Left colon (tissue), 2 donors: ENCODE measurements at regions not wholly inside any gene's neighbourhood (a gene's known extent, or its start where the extent isn't known, plus 50 kb on each side); places are given as distances from the start of the nearest gene placed in this dataset.

ENCODE experiments used
- ATAC-seq: fragments of 200-7000 bp; cut with Tn5 transposase; one replicate; pipeline ENCODE4 v1.9.1; 2020; ENCODE audit warnings: mild to moderate bottlenecking, moderate library complexity
- DNase-seq, 2 donors: peaks; one replicate each; pipeline ENCODE4 v3.0.0-alpha.2; 2020
- intact Hi-C, 2 donors: fragments of 100-400 bp; cut with DNase I in 1 of 2; cut with micrococcal nuclease in 1 of 2; formaldehyde crosslinking; loops; one replicate each; pipeline versions ENCODE4 v1.11.2 to v1.14.0; 2022; cut with DNase I, micrococcal nuclease
- donor health status: DM: no; HTN: no; CAD: no.
- donor health status: DM: yes; HTN: yes; CAD: no.

DNA sequence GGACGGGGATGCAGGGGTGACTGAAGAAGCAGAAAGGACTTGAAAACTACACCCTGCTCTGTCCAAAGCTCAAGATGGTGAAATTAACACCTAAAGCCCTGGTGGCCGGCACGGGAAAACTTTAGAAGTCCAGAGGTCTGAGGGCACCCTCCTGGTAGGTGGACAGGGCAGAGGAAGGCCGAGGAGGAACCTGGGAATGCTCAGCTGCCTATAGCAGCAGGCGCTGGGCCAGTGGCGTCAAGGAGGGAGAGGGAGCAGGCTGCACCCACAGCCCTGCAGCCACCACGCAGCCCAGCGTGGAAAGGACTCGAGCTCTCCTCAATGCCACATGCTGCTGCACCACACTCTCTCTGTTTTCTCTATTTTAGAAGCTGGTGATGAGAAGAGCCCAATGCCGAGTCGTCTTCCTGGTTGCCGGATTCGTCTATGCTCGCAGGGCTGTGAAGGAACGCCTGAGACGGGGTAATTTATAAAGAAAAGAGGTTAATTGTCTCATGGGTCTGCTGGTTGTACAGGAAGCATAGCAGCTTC is 248.3 kb upstream of the AFDN start:
- ATAC-seq: no peak
- DNase-seq: no peak
- intact Hi-C loops: no loop called here

DNA sequence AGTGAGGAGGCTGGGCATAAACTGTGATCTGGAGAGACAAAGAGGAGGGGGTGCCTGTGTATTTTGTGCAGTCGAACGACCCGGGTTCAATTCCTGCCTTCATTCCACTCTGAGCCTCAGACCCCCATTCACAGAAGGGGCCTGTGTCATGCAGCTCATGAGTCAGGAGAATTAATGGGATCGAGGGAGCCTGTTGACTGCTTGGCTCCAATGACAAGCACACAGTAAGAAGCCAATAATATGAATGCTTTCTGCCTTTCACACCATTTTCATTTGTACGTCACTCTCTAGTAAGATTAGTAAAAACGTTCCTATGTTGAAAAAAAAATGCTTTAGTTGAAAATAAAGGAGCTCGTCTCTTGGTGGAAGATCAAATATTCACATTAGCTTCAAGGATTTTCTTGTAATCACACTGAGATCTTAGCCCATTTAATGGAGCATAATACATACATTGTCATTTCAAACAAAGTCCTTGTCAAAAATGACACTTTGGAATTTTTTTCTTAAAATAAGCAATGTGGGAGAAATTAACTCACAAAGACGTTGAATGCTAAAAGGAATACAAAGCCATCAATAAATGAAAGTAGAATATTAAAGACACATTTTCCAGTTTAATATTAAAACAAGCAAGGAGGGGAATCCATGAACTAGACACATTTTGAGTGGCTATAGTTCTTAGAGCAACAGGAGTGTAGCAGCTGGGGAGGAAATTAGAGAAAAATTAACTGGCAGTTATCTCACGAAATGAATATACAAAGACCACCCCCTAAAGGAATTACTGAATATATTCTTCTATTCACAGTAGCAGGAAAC is 246.7 kb upstream of the AFDN start:
- DNase-seq: no peak
- intact Hi-C loops: no loop called here

DNA sequence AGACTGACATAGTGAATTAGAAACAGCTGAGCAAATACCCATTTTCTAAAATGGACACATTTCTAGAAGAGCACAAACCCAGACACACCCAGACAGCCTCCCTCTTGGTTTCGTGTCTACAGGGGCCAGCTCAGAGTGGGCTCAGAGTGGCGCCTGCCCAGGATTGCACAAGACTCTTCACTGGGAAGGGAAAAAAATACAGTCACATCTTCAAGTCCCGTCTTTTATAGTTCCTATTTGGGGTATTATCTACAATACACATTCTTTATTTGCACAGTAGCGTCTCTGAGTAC is 246.1 kb upstream of the AFDN start:
- DNase-seq: no peak
- intact Hi-C loops: no loop called here
- no peak for ATAC-seq

More for the DNA sequence above, 246.7 kb upstream of the AFDN start:
- ATAC-seq: no peak

DNA sequence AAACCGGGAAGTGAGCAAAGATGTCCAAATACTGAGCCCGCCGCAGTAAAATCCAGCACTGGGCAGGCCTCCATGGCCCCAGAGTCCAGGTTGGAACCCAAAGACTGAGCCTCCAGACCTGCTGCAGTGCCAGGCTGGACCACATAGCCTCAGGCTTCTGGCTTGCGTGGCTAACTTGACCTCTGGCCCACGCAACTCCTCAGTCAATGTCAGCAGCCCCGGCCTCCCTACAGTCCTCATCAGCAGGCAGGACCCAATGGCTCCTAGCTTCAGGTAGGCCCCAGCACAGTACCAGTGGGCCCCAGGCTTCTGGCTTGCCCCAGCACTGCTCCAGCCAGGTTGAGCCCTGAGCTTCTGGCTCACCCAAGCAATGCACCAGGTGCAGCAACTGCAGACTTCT is 245.1 kb upstream of the AFDN start:
- DNase-seq (no peak), ATAC-seq (no peak)
- intact Hi-C loops: no loop called here

DNA sequence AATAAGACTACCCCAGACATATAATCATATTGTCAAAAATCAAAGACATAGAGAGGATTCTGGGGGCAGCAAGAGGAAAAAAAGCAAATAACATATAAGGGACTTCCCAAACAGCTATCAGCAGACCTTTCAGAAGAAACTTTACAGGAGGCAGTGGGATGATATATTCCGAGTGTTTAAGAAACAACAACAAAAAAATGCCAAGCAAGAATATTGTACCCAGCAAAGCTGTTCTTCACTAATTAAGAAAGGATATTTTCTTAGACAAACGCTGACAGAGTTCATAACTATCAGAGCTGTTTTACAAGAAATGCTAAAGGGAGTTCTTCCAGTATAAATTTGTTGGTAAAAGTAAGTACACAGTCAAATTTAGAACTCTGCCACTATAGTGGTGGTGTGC is 243.3 kb upstream of the AFDN start:
- intact Hi-C loops: no loop called here
- DNase-seq (no peak), ATAC-seq (no peak)

DNA sequence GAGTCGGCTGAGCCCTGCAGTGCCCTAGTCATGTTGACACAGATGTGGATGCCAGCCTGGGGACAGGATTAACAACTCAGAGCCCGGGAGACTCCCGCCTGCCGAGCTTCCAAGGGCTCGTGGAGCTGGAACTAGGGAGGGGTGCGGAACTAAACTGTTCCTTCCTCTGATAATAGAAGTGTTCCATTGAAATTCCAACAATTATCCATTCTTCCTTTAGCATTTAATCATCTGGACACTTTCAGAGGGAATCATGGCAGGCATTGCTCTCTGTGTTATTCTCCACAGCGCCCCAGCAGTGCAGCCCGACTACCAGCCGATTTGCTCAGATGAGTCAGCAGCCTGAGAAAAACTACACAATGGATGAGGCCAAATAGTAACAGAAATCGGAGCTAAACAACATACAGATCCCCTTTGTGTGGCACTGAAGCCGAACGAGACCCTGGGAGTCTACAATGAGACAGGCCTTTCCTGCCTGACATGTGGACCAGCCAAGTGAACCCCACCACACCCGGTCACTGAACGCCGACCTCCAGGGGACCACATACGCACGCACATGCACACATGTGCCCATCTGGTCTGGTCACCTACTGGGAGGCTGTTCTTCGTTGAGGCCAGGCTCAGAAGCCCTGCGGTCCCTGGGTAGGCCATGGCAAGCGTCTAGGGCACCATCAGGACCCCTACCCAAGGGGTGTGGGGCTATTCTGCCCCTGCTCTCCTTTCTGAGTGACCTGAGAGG is 238.4 kb upstream of the AFDN start:
- ATAC-seq (no peak), DNase-seq (no peak)

DNA sequence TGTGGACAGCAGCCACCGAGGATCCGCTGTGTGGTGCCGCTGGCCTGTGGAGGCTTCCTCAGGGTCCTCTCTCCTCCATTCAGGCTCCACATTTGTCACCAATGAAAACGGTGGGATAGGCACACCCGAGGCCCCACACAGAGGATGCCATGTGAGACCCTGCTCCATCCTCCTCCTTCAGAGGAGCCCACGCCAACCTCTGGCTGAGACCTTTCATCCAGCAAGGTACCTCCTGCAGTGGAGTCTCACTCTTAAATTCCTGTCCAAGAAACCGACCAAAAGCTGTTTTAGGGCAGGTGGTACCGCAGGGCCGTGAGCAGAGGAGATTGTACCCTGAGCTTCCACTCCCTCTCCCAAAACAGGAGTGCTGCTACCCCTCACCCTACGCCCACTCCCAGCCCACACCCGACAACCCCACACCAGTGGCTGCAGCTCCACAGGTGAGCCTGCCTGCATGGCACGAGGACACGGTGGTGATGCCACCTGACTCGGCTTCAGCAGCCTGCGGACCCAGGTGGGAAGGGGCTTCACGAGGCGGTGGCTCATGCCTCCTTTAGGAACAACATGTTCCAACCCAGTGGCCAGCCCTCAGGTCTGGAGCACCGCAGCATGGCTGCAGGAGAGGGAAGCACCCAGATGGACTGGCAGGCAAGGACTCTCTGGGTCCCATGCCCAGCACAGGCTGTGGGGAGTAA is 237.6 kb upstream of the AFDN start:
- DNase-seq: no peak
- intact Hi-C loops: no loop called here
- no peak for ATAC-seq

More for the DNA sequence above, 238.4 kb upstream of the AFDN start:
- intact Hi-C loops: no loop called here

DNA sequence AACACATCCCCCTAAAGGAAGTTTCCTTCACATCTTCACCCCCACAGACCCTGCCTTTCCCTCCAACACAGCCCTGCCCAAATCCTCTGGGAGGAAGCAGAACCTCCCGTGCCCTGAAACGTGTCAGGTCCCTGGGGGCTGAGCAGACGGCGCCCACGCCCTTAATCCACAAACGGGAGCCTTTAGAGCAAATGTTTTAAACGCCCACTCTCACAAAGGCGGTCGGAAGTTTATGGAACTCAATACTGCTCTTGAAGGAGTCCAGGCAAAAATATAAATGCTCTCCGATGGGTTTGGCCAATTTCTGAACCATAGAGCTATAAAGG is 237.1 kb upstream of the AFDN start:
- intact Hi-C loops: no loop called here
- DNase-seq (no peak), ATAC-seq (no peak)

DNA sequence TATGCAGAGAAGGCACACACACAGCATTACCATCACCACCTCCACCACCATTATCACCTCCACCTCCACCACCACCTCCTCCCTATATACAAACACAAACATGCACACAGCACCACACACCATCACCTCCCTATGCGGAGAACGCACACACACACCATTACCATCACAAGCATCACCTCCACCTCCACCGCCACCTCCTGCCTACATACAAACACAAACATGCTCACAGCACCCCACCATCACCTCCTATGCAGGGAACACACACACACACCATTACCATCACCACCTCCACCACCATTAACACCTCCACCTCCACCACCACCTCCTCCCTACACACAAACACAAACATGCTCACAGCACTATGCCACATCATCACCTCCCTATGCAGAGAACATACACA is 236.5 kb upstream of the AFDN start:
- DNase-seq (no peak), ATAC-seq (no peak)
- intact Hi-C loops: no loop called here
